HCT116 (cell line): ENCODE measurements at regions not wholly inside any gene's neighbourhood (a gene's known extent, or its start where the extent isn't known, plus 50 kb on each side); places are given as distances from the start of the nearest gene placed in this dataset.
"Not testable (repeated sequence)": the region's sequence is repeated elsewhere in the genome, so short reads cannot be mapped to it uniquely, and the experiment has no call there.

ENCODE experiments used
- ATAC-seq: fragments of 200-7000 bp; cut with Tn5 transposase; 2 replicates; pipeline ENCODE4 v1.9.1; 2020; ENCODE audit warnings: mild to moderate bottlenecking, moderate library complexity
- BruUV-seq: library from RNA; stranded (reverse); fragments of 400-500 nt; replicated peaks from 2 replicates; lab custom pipeline; 2021; lab: Mats Ljungman, UMichigan
- CTCF ChIA-PET: fragments of 300-600 bp; sonication (Branson Sonifier 250); formaldehyde crosslinking; loops from one replicate; lab custom pipeline; 2021; ENCODE audit warnings: antibody characterized with exemption; lab: Charles Lee
- POLR2A ChIA-PET: fragments of 300-600, 350-600 bp; sonication (Branson Sonifier 250); formaldehyde crosslinking; loops from one replicate; lab custom pipeline; 2021; ENCODE audit warnings: antibody characterized with exemption; lab: Charles Lee
- RAD21 ChIA-PET, 2 experiments: fragments of 300-600 bp; sonication (Branson Sonifier 250); formaldehyde crosslinking; loops; one replicate each; lab custom pipeline; 2023; ENCODE audit warnings: low total read pairs in 2 of 2; ENCODE audit not compliant: uncharacterized antibody in 2 of 2, unreplicated experiment in 2 of 2, low non-redundant PET in 1 of 2; lab: Charles Lee
- DNase-seq: peaks from one replicate; pipeline ENCODE4 v3.0.0-alpha.2; 2010; ENCODE audit warnings: low read depth, low spot score
- H2AFZ ChIP-seq: fragments of 200-600 bp; shearing (Covaris generic), sonication (generic); 2 replicates; pipeline ENCODE4 v1.6.1; 2017; ENCODE audit warnings: low read depth, mixed run types, mixed read lengths, antibody characterized with exemption, low read length; ENCODE audit not compliant: poor library complexity, severe bottlenecking
- H3K27ac ChIP-seq: 2 replicates; pipeline ENCODE4 v1.5.1; 2012; ENCODE audit warnings: low read depth, low read length
- H3K27me3 ChIP-seq: fragments of 200-600 bp; sonication (generic); 2 replicates; pipeline ENCODE4 v1.6.1; 2016; ENCODE audit warnings: mixed run types, low read length, mixed read lengths; ENCODE audit not compliant: insufficient read depth
- H3K36me3 ChIP-seq, 2 experiments: fragments of 200-500 bp in 1 of 2; fragments of 200-600 bp in 1 of 2; sonication (Bioruptor generic) in 1 of 2; sonication (generic) in 1 of 2; 2 replicates each; pipeline versions ENCODE4 v1.5.1 to v1.6.1; 2014 to 2016; ENCODE audit warnings: low read length in 2 of 2, inconsistent platforms in 1 of 2, mixed read lengths in 1 of 2, mixed run types in 1 of 2; ENCODE audit not compliant: insufficient read depth in 2 of 2, control insufficient read depth in 1 of 2
- H3K4me1 ChIP-seq, 2 experiments: fragments of 200-600 bp in 1 of 2; sonication (generic) in 1 of 2; 2 replicates each; pipeline versions ENCODE4 v1.5.1 to v1.6.1; 2012 to 2017; ENCODE audit warnings: low read length in 2 of 2, inconsistent platforms in 1 of 2, mild to moderate bottlenecking in 1 of 2, mixed read lengths in 1 of 2, mixed run types in 1 of 2, moderate library complexity in 1 of 2; ENCODE audit not compliant: insufficient read depth in 2 of 2, control insufficient read depth in 1 of 2
- H3K4me2 ChIP-seq: fragments of 200-600 bp; sonication (generic); 2 replicates; pipeline ENCODE4 v1.6.1; 2017; ENCODE audit warnings: mixed run types, low read length, mixed read lengths
- H3K4me3 ChIP-seq, 2 experiments: fragments of 200-600 bp in 1 of 2; sonication (generic) in 1 of 2; replicated peaks in 1 of 2; 2 replicates each; pipeline ENCODE4 v1.5.1; 2011 to 2016; ENCODE audit warnings: low read length in 2 of 2, control low read depth in 1 of 2, low read depth in 1 of 2, mild to moderate bottlenecking in 1 of 2, mixed read lengths in 1 of 2, mixed run types in 1 of 2
- H3K79me2 ChIP-seq: fragments of 200-600 bp; sonication (generic); 2 replicates; pipeline ENCODE4 v1.6.1; 2017; ENCODE audit warnings: mild to moderate bottlenecking, mixed run types, low read length, moderate library complexity, mixed read lengths; ENCODE audit not compliant: insufficient read depth
- H3K9ac ChIP-seq: fragments of 200-600 bp; sonication (generic); 2 replicates; pipeline ENCODE4 v1.6.1; 2016; ENCODE audit warnings: low read length, mixed read lengths
- H3K9me2 ChIP-seq: fragments of 200-600 bp; sonication (generic), shearing (Covaris generic); 2 replicates; pipeline ENCODE4 v1.6.1; 2017; ENCODE audit warnings: mixed run types, mild to moderate bottlenecking, moderate library complexity; ENCODE audit not compliant: insufficient read depth
- H3K9me3 ChIP-seq, 2 experiments: fragments of 200-500 bp in 1 of 2; fragments of 200-600 bp in 1 of 2; sonication (Bioruptor generic) in 1 of 2; sonication (generic) in 1 of 2; 2 replicates each; pipeline ENCODE4 v1.6.1; 2014 to 2017; ENCODE audit warnings: low read length in 2 of 2, mixed read lengths in 2 of 2, inconsistent platforms in 1 of 2, low read depth in 1 of 2, mild to moderate bottlenecking in 1 of 2, mixed run types in 1 of 2, moderate library complexity in 1 of 2; ENCODE audit not compliant: control insufficient read depth in 1 of 2, insufficient read depth in 1 of 2
- H4K20me1 ChIP-seq: fragments of 200-600 bp; sonication (generic), shearing (Covaris generic); 2 replicates; pipeline ENCODE4 v1.6.1; 2017; ENCODE audit warnings: mixed run types, mild to moderate bottlenecking, moderate library complexity; ENCODE audit not compliant: insufficient read depth
- CBX3 ChIP-seq: IDR thresholded peaks from 2 replicates; pipeline ENCODE4 v1.6.1; 2012; ENCODE audit warnings: low read depth
- CEBPB ChIP-seq: IDR thresholded peaks from 2 replicates; pipeline ENCODE4 v1.6.1; 2012; ENCODE audit warnings: low read depth
- EZH2 ChIP-seq: fragments of 200-600 bp; sonication (generic); IDR thresholded peaks from 2 replicates; pipeline ENCODE4 v1.6.1; 2017; ENCODE audit warnings: antibody characterized with exemption, mixed run types
- POLR2A ChIP-seq: IDR thresholded peaks from 2 replicates; pipeline ENCODE4 v1.7.0; 2011; ENCODE audit warnings: borderline replicate concordance; ENCODE audit not compliant: insufficient read depth, insufficient read length; ENCODE audit errors: extremely low read depth
- POLR2AphosphoS5 ChIP-seq: IDR thresholded peaks from 2 replicates; pipeline ENCODE4 v1.6.1; 2011; ENCODE audit warnings: mild to moderate bottlenecking, low read depth, low read length, moderate library complexity
- SP1 ChIP-seq: IDR thresholded peaks from 2 replicates; pipeline ENCODE4 v1.6.1; 2012; ENCODE audit warnings: low read depth
- TCF7L2 ChIP-seq: IDR thresholded peaks from 2 replicates; pipeline ENCODE4 v1.7.0; 2011; ENCODE audit warnings: borderline replicate concordance, inconsistent platforms; ENCODE audit not compliant: insufficient read depth, insufficient read length; ENCODE audit errors: extremely low read depth
- YY1 ChIP-seq: IDR thresholded peaks from 2 replicates; pipeline ENCODE4 v1.6.1; 2011; ENCODE audit warnings: low read length, low read depth, moderate library complexity, mild to moderate bottlenecking; ENCODE audit not compliant: insufficient replicate concordance; ENCODE audit errors: extremely low read depth
- ZFX ChIP-seq: fragments of 450-650 bp; IDR thresholded peaks from 2 replicates; pipeline ENCODE4 v1.6.1; 2017
- ZNF274 ChIP-seq: fragments of 200-500 bp; sonication (Bioruptor generic); IDR thresholded peaks from 2 replicates; pipeline ENCODE4 v1.6.1; 2014; ENCODE audit warnings: mild to moderate bottlenecking, low read depth, low read length, inconsistent platforms
- intact Hi-C: fragments of 100-400 bp; cut with micrococcal nuclease; formaldehyde crosslinking; loops from 2 replicates; pipeline ENCODE4 v1.10.0; 2022

- Histone ChIP-seq H4K20me1 (no peaks in the 10 kb centered on the region), H2AFZ (peak overlapping the region; percentile 42), H3K4me2 (no peak overlapping the region), H3K4me1 (no peaks in the 10 kb centered on the region), H3K27me3 (no peaks in the 10 kb centered on the region), H3K9me3 (no peaks in the 10 kb centered on the region), H3K9ac (no peak overlapping the region), H3K4me3 (no peak overlapping the region), H3K79me2 (no peaks in the 10 kb centered on the region), H3K36me3 (no peaks in the 10 kb centered on the region), H3K27ac (no peak overlapping the region), H3K9me2 (no peaks in the 10 kb centered on the region)
- no peak for ATAC-seq
- ChIA-PET CTCF (no interaction called here), RAD21 (no interaction called here), POLR2A (no interaction called here)
- TF ChIP-seq POLR2AphosphoS5 (no peak), YY1 (no peak), ZFX (no peak), ZNF274 (no peak), CBX3 (no peak), EZH2 (no peak), CEBPB (no peak), SP1 (no peak), TCF7L2 (no peak), POLR2A (no peak)
- no TSS peak for BruUV-seq
- intact Hi-C loops, result no loop called here
- DNase-seq, result no peak
Measured at GRCh38 chr12:73226593-73226992, 954.4 kb downstream of the TRHDE start.

- H3K27ac ChIP-seq, BruUV-seq, POLR2A ChIA-PET, H3K4me1 ChIP-seq, H2AFZ ChIP-seq, H3K36me3 ChIP-seq, H3K79me2 ChIP-seq, H4K20me1 ChIP-seq, H3K4me3 ChIP-seq, intact Hi-C loops, CTCF ChIA-PET, H3K9me2 ChIP-seq, H3K9ac ChIP-seq, H3K27me3 ChIP-seq, H3K4me2 ChIP-seq, RAD21 ChIA-PET, DNase-seq, ATAC-seq, H3K9me3 ChIP-seq: not testable (repeated sequence)
Measured at GRCh38 chr12:73228828-73229227, 956.7 kb downstream of the TRHDE start.
